H1 (cell line): ENCODE measurements at regions not wholly inside any gene's neighbourhood (a gene's known extent, or its start where the extent isn't known, plus 50 kb on each side); places are given as distances from the start of the nearest gene placed in this dataset.

Experiments used
- BCL11A ChIP-seq, 2 experiments: IDR thresholded peaks; one replicate each; pipeline ENCODE4 v1.6.1; 2011; ENCODE audit warnings: low read depth in 2 of 2, low read length in 2 of 2, mild to moderate bottlenecking in 2 of 2
- CEBPB ChIP-seq: IDR thresholded peaks from 2 replicates; pipeline ENCODE4 v1.6.1; 2012; ENCODE audit warnings: low read depth, low read length
- CREB1 ChIP-seq: IDR thresholded peaks from 2 replicates; pipeline ENCODE4 v1.6.1; 2012; ENCODE audit warnings: inconsistent platforms
- CTCF ChIP-seq, 3 experiments: IDR thresholded peaks; 1 replicate in 2 of 3; 2 replicates in 1 of 3; pipeline versions ENCODE4 v1.5.1 to v1.6.1; 2011; ENCODE audit warnings: low read length in 3 of 3, mild to moderate bottlenecking in 3 of 3, inconsistent platforms in 2 of 3, low read depth in 1 of 3, moderate library complexity in 1 of 3; ENCODE audit not compliant: insufficient read depth in 1 of 3; ENCODE audit errors: control extremely low read depth in 1 of 3
- EP300 ChIP-seq, 2 experiments: IDR thresholded peaks; 1 replicate in 1 of 2; 2 replicates in 1 of 2; pipeline ENCODE4 v1.6.1; 2011 to 2012; ENCODE audit warnings: low read depth in 2 of 2, low read length in 2 of 2, mild to moderate bottlenecking in 2 of 2, borderline replicate concordance in 1 of 2, inconsistent platforms in 1 of 2, moderate library complexity in 1 of 2
- EZH2 ChIP-seq: fragments of 200-600 bp; sonication (generic); IDR thresholded peaks from 2 replicates; pipeline ENCODE4 v1.7.1; 2012; ENCODE audit warnings: low read depth, mild to moderate bottlenecking, moderate library complexity, low read length, inconsistent platforms; ENCODE audit not compliant: severe bottlenecking
- JUN ChIP-seq: IDR thresholded peaks from 2 replicates; pipeline ENCODE4 v1.6.1; 2011; ENCODE audit warnings: low read depth, mild to moderate bottlenecking, improper control_type of control experiment, low read length
- MAX ChIP-seq: IDR thresholded peaks from 2 replicates; pipeline ENCODE4 v1.6.1; 2012; ENCODE audit warnings: inconsistent platforms
- NRF1 ChIP-seq: IDR thresholded peaks from 2 replicates; pipeline ENCODE4 v1.6.1; 2011; ENCODE audit warnings: mild to moderate bottlenecking, low read depth, low read length, improper control_type of control experiment
- POLR2AphosphoS5 ChIP-seq: IDR thresholded peaks from 2 replicates; pipeline ENCODE4 v1.6.1; 2011; ENCODE audit warnings: low read depth, low read length
- RAD21 ChIP-seq, 2 experiments: IDR thresholded peaks in 1 of 2; conservative IDR thresholded peaks in 1 of 2; 2 replicates each; pipeline ENCODE4 v1.6.1; 2011; ENCODE audit warnings: low read depth in 2 of 2, low read length in 2 of 2, improper control_type of control experiment in 1 of 2, inconsistent platforms in 1 of 2, mild to moderate bottlenecking in 1 of 2, moderate library complexity in 1 of 2
- SIN3A ChIP-seq, 2 experiments: IDR thresholded peaks in 1 of 2; conservative IDR thresholded peaks in 1 of 2; 2 replicates each; pipeline ENCODE4 v1.6.1; 2011 to 2012; ENCODE audit warnings: low read length in 2 of 2, improper control_type of control experiment in 1 of 2, low read depth in 1 of 2, mild to moderate bottlenecking in 1 of 2
- SP1 ChIP-seq: IDR thresholded peaks from 2 replicates; pipeline ENCODE4 v1.6.1; 2011; ENCODE audit warnings: low read depth, low read length

DNA sequence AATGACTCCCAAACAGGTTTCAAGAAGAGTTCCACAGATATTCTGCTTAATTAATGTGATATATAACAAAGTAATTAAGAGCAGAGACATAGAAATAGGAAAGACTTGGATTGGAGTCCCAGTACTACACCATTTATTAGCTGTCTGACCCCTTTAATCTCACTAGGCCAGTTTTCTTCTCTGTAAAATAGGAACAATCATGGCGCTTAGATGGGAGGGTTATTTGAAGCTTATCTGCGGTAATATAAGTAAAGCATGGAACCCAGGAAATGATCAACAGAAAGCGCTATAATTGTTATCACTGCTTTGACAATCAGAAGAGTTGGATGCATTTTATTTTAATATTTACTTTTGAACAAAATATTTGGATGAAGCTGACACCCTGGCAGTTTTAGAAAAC is 71.3 kb upstream of the IFNE start:
- no peak for TF ChIP-seq POLR2AphosphoS5
- no peak for TF ChIP-seq EP300 (IDR thresholded peaks at IDR 0.05; ENCODE audit: borderline replicate concordance in 1 of 2, low read depth in 2 of 2, low read length in 2 of 2)
- TF ChIP-seq BCL11A (IDR thresholded peaks at IDR 0.05; ENCODE audit: low read depth in 2 of 2, low read length in 2 of 2), result no peak
- TF ChIP-seq MAX, result no peak
- no peak for TF ChIP-seq CTCF (IDR thresholded peaks at IDR 0.05; ENCODE audit: control extremely low read depth in 1 of 3, insufficient read depth in 1 of 3, low read depth in 1 of 3, low read length in 3 of 3)
- TF ChIP-seq SIN3A (conservative IDR thresholded peaks at IDR 0.05 in 1 of 2, IDR thresholded peaks at IDR 0.05 in 1 of 2; ENCODE audit: low read depth in 1 of 2, low read length in 2 of 2), result no peak
- no peak for TF ChIP-seq CEBPB
- no peak for TF ChIP-seq CREB1
- no peak for TF ChIP-seq RAD21 (IDR thresholded peaks at IDR 0.05 in 1 of 2, conservative IDR thresholded peaks at IDR 0.05 in 1 of 2; ENCODE audit: low read depth in 2 of 2, low read length in 2 of 2)
- TF ChIP-seq SP1, result no peak
- no peak for TF ChIP-seq NRF1
- TF ChIP-seq JUN, result no peak
- TF ChIP-seq EZH2, result no peak
